ENCODE measurements at regions not wholly inside any gene's neighbourhood (a gene's known extent, or its start where the extent isn't known, plus 50 kb on each side); places are given as distances from the start of the nearest gene placed in this dataset.

DNA sequence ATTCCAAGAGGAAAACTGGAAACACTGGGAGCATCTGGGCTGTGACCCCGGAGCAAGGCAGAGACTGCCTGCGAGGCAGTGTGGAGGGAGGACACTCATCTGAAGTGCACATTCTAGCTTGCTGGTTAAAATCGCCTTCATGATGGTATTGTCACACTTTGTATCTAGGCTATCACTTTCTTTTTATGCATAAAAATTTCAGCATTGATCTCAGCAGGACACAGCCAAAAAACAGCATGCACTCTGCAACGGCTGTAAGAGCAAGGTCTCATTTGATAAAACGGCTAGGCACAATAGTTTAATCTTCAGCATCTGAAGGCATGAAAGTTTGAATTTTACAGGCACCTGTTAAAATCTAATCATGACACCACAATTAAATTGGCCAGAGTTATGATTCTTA is 110.8 kb upstream of the IRX1 start (continued):
- TF ChIP-seq, protein P1, sequence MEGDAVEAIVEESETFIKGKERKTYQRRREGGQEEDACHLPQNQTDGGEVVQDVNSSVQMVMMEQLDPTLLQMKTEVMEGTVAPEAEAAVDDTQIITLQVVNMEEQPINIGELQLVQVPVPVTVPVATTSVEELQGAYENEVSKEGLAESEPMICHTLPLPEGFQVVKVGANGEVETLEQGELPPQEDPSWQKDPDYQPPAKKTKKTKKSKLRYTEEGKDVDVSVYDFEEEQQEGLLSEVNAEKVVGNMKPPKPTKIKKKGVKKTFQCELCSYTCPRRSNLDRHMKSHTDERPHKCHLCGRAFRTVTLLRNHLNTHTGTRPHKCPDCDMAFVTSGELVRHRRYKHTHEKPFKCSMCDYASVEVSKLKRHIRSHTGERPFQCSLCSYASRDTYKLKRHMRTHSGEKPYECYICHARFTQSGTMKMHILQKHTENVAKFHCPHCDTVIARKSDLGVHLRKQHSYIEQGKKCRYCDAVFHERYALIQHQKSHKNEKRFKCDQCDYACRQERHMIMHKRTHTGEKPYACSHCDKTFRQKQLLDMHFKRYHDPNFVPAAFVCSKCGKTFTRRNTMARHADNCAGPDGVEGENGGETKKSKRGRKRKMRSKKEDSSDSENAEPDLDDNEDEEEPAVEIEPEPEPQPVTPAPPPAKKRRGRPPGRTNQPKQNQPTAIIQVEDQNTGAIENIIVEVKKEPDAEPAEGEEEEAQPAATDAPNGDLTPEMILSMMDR (IDR thresholded peaks at IDR 0.05; ENCODE audit: control extremely low read depth in 1 of 3, insufficient read depth in 1 of 3, low read depth in 1 of 3, low read length in 3 of 3): no peak
- TF ChIP-seq BCL11A (IDR thresholded peaks at IDR 0.05; ENCODE audit: low read depth in 2 of 2, low read length in 2 of 2) (no peak), RFX5 (IDR thresholded peaks at IDR 0.05; ENCODE audit: borderline replicate concordance, low read depth, low read length) (no peak), PHF8 (conservative IDR thresholded peaks at IDR 0.05; ENCODE audit: low read depth, low read length) (no peak), RAD21 (IDR thresholded peaks at IDR 0.05 in 1 of 2, conservative IDR thresholded peaks at IDR 0.05 in 1 of 2; ENCODE audit: low read depth in 2 of 2, low read length in 2 of 2) (no peak), SUZ12 (IDR thresholded peaks at IDR 0.05; ENCODE audit: low read length) (no peak)
